SH-SY5Y (cell line): ENCODE measurements at regions not wholly inside any gene's neighbourhood (a gene's known extent, or its start where the extent isn't known, plus 50 kb on each side); places are given as distances from the start of the nearest gene placed in this dataset.

Source experiments
- GATA2 ChIP-seq: IDR thresholded peaks from 2 replicates; pipeline ENCODE4 v1.6.1; 2011; ENCODE audit warnings: mild to moderate bottlenecking, low read depth, low read length
- GATA3 ChIP-seq: IDR thresholded peaks from 2 replicates; pipeline ENCODE4 v1.6.1; 2011; ENCODE audit warnings: low read depth, mild to moderate bottlenecking, low read length, moderate library complexity

- no peak for TF ChIP-seq GATA2
- no peak for TF ChIP-seq GATA3
Measured at GRCh38 chr9:13919401-13919800, 394.5 kb downstream of the NFIB start.
